ENCODE measurements at regions not wholly inside any gene's neighbourhood (a gene's known extent, or its start where the extent isn't known, plus 50 kb on each side); places are given as distances from the start of the nearest gene placed in this dataset.

- no peak overlapping the region for H3K4me3 ChIP-seq (ENCODE audit: low read depth, low read length, poor library complexity, severe bottlenecking)
- no peaks in the 10 kb centered on the region for H3K4me1 ChIP-seq (ENCODE audit: insufficient read depth, low read length, severe bottlenecking)
- H3K27ac ChIP-seq (ENCODE audit: low read depth, low read length, poor library complexity, severe bottlenecking) = no peak overlapping the region
- TF ChIP-seq CTCF (IDR thresholded peaks at IDR 0.05; ENCODE audit: low read length) (no peak), EZH2 (IDR thresholded peaks at IDR 0.05; ENCODE audit: borderline replicate concordance, low read length) (no peak)
- no peaks in the 10 kb centered on the region for H3K79me2 ChIP-seq (ENCODE audit: insufficient read depth, low read length)
- no peak overlapping the region for H3K4me2 ChIP-seq (ENCODE audit: low read length)
- no peaks in the 10 kb centered on the region for H3K27me3 ChIP-seq (ENCODE audit: insufficient read depth, low read length)
- no peak overlapping the region for H2AFZ ChIP-seq (ENCODE audit: low read length)
- H3K36me3 ChIP-seq (ENCODE audit: insufficient read depth, low read length) = no peaks in the 10 kb centered on the region
- H3K9me3 ChIP-seq (ENCODE audit: low read length) = no peaks in the 10 kb centered on the region
- no peak overlapping the region for H3K9ac ChIP-seq (ENCODE audit: low read length)
- H3F3A ChIP-seq (ENCODE audit: insufficient read depth, low read length) = no peaks in the 10 kb centered on the region
- no peaks in the 10 kb centered on the region for H4K20me1 ChIP-seq (ENCODE audit: insufficient read depth, low read length)
- H3K9me2 ChIP-seq (ENCODE audit: low read depth, low read length) = no peaks in the 10 kb centered on the region
These were observed 188.6 kb upstream of the PDZRN3 start for GRCh38 chr3:73813291-73813690.

DNA sequence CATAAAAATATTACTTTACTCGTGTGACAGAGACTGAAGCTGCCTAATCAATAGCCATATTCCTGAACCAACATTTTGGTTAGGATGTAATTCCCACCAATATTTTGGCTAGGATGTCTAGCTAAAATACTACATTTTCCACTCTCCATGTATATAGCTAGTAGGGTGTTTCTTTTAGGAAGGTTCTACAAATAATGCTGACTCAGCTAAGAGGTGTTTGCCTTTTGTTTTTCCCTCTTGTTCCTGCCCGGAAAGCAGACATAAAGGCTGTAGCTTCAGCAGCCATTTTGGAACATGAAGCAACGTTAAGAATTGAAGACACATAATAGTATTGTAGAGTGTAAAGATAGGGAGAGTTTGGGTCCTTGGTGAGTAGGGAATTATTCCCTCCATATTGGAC, 187.3 kb upstream of the PDZRN3 start:
- Histone ChIP-seq H3K27ac (ENCODE audit: low read depth, low read length, poor library complexity, severe bottlenecking) (no peak overlapping the region), H3K9me3 (ENCODE audit: low read length) (no peaks in the 10 kb centered on the region), H3K4me2 (ENCODE audit: low read length) (no peak overlapping the region), H3K4me3 (ENCODE audit: low read depth, low read length, poor library complexity, severe bottlenecking) (no peak overlapping the region), H3K9ac (ENCODE audit: low read length) (no peak overlapping the region), H3K4me1 (ENCODE audit: insufficient read depth, low read length, severe bottlenecking) (no peaks in the 10 kb centered on the region), H3F3A (ENCODE audit: insufficient read depth, low read length) (no peaks in the 10 kb centered on the region), H4K20me1 (ENCODE audit: insufficient read depth, low read length) (no peaks in the 10 kb centered on the region), H3K79me2 (ENCODE audit: insufficient read depth, low read length) (no peaks in the 10 kb centered on the region), H3K9me2 (ENCODE audit: low read depth, low read length) (no peaks in the 10 kb centered on the region), H2AFZ (ENCODE audit: low read length) (no peak overlapping the region), H3K36me3 (ENCODE audit: insufficient read depth, low read length) (no peaks in the 10 kb centered on the region), H3K27me3 (ENCODE audit: insufficient read depth, low read length) (no peaks in the 10 kb centered on the region)
- TF ChIP-seq CTCF (IDR thresholded peaks at IDR 0.05; ENCODE audit: low read length) (no peak), EZH2 (IDR thresholded peaks at IDR 0.05; ENCODE audit: borderline replicate concordance, low read length) (no peak)

DNA sequence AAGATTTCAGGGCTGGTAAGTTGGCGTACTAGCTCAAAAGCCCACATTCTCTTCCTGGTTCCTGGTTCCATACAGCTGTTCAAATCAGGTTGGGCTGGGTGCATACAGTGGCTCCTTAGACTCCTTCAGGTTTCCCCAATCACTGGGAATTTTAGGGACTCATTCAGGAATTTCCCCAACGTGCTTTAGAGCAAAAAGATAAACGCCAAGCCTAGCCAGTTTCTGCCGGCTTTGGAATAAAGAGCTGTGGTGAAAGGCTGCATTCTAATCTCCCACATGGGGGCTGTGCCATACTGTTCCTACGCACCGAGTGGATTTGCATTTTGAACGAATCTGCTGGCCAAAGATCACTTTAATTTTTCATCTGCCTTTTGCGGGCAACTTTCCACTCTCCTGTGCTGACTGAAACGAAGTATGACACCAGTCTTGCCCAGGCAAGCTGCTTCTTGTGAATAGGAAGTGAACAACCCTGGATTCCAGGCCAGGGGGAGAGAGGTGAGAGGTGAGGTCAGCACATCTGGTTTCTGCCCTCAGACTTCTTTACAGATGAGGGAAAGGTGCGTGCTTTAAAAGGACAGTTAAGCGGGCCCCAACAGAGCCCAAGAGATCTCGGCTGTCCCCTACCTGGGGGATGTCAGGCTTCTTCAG, 184.2 kb upstream of the PDZRN3 start:
- no peaks in the 10 kb centered on the region for H3K79me2 ChIP-seq (ENCODE audit: insufficient read depth, low read length)
- H3K9ac ChIP-seq (ENCODE audit: low read length) = no peak overlapping the region
- no peak overlapping the region for H3K27ac ChIP-seq (ENCODE audit: low read depth, low read length, poor library complexity, severe bottlenecking)
- TF ChIP-seq CTCF (IDR thresholded peaks at IDR 0.05; ENCODE audit: low read length) = no peak
- no peak for TF ChIP-seq EZH2 (IDR thresholded peaks at IDR 0.05; ENCODE audit: borderline replicate concordance, low read length)
- no peaks in the 10 kb centered on the region for H3K9me3 ChIP-seq (ENCODE audit: low read length)
- no peaks in the 10 kb centered on the region for H3F3A ChIP-seq (ENCODE audit: insufficient read depth, low read length)
- no peak overlapping the region for H3K4me3 ChIP-seq (ENCODE audit: low read depth, low read length, poor library complexity, severe bottlenecking)
- no peak overlapping the region for H3K4me2 ChIP-seq (ENCODE audit: low read length)
- no peaks in the 10 kb centered on the region for H3K9me2 ChIP-seq (ENCODE audit: low read depth, low read length)
- H2AFZ ChIP-seq (ENCODE audit: low read length) = no peak overlapping the region
- no peaks in the 10 kb centered on the region for H3K27me3 ChIP-seq (ENCODE audit: insufficient read depth, low read length)
- H3K36me3 ChIP-seq (ENCODE audit: insufficient read depth, low read length) = no peaks in the 10 kb centered on the region
- no peaks in the 10 kb centered on the region for H4K20me1 ChIP-seq (ENCODE audit: insufficient read depth, low read length)
- H3K4me1 ChIP-seq (ENCODE audit: insufficient read depth, low read length, severe bottlenecking) = no peaks in the 10 kb centered on the region
